Liver (tissue), 8 donors: ENCODE measurements at regions not wholly inside any gene's neighbourhood (a gene's known extent, or its start where the extent isn't known, plus 50 kb on each side); places are given as distances from the start of the nearest gene placed in this dataset.

Source experiments
- DNase-seq: peaks from one replicate; pipeline ENCODE4 v3.0.0-alpha.2; 2017; ENCODE audit warnings: low spot score
- H3K27ac ChIP-seq, 2 donors: one replicate each; pipeline ENCODE4 v1.7.0; 2013; ENCODE audit warnings: inconsistent platforms in 2 of 2, low read length in 2 of 2, control low read depth in 1 of 2, low read depth in 1 of 2, mild to moderate bottlenecking in 1 of 2
- H3K27me3 ChIP-seq, 4 donors: one replicate each; pipeline versions ENCODE4 v1.6.1 to v1.7.0; 2013; ENCODE audit warnings: low read length in 3 of 4, inconsistent platforms in 1 of 4, mild to moderate bottlenecking in 1 of 4, moderate library complexity in 1 of 4; ENCODE audit not compliant: control insufficient read depth in 4 of 4, insufficient read depth in 4 of 4
- H3K36me3 ChIP-seq, 4 donors: one replicate each; pipeline versions ENCODE4 v1.6.1 to v1.7.0; 2013; ENCODE audit warnings: low read length in 3 of 4, mild to moderate bottlenecking in 3 of 4, low read depth in 1 of 4, moderate library complexity in 1 of 4; ENCODE audit not compliant: control insufficient read depth in 4 of 4, insufficient read depth in 3 of 4
- H3K4me1 ChIP-seq, 4 donors: one replicate each; pipeline versions ENCODE4 v1.6.1 to v1.7.0; 2013; ENCODE audit warnings: low read length in 3 of 4, mild to moderate bottlenecking in 3 of 4, moderate library complexity in 1 of 4; ENCODE audit not compliant: control insufficient read depth in 4 of 4, insufficient read depth in 4 of 4
- H3K4me3 ChIP-seq, 3 donors: one replicate each; pipeline versions ENCODE4 v1.6.1 to v1.7.0; 2013; ENCODE audit warnings: low read length in 3 of 3, control low read depth in 1 of 3, low read depth in 1 of 3, mild to moderate bottlenecking in 1 of 3
- H3K9ac ChIP-seq, 2 donors: one replicate each; pipeline ENCODE4 v1.7.0; 2013; ENCODE audit warnings: low read length in 2 of 2, mild to moderate bottlenecking in 2 of 2, moderate library complexity in 2 of 2, control low read depth in 1 of 2, low read depth in 1 of 2
- H3K9me3 ChIP-seq, 4 donors: one replicate each; pipeline versions ENCODE4 v1.6.1 to v1.7.0; 2013; ENCODE audit warnings: low read length in 3 of 4; ENCODE audit not compliant: control insufficient read depth in 4 of 4
- EGR1 ChIP-seq, 2 donors: IDR thresholded peaks; 2 replicates each; pipeline ENCODE4 v1.6.1; 2016 to 2018; ENCODE audit warnings: antibody characterized with exemption in 2 of 2, low read depth in 2 of 2
- FOXA1 ChIP-seq: IDR thresholded peaks from 2 replicates; pipeline ENCODE4 v1.6.1; 2016; ENCODE audit warnings: antibody characterized with exemption
- FOXA2 ChIP-seq: IDR thresholded peaks from 2 replicates; pipeline ENCODE4 v1.6.1; 2016; ENCODE audit warnings: antibody characterized with exemption
- GABPA ChIP-seq, 2 donors: IDR thresholded peaks in 1 of 2; conservative IDR thresholded peaks in 1 of 2; 2 replicates each; pipeline ENCODE4 v1.6.1; 2016; ENCODE audit warnings: antibody characterized with exemption in 2 of 2, mild to moderate bottlenecking in 1 of 2, moderate library complexity in 1 of 2
- HNF4A ChIP-seq, 2 donors: conservative IDR thresholded peaks; 2 replicates each; pipeline ENCODE4 v1.6.1; 2016; ENCODE audit warnings: antibody characterized with exemption in 2 of 2, mild to moderate bottlenecking in 2 of 2
- HNF4G ChIP-seq: IDR thresholded peaks from 2 replicates; pipeline ENCODE4 v1.6.1; 2016; ENCODE audit warnings: antibody characterized with exemption
- JUND ChIP-seq, 2 donors: IDR thresholded peaks; 2 replicates each; pipeline ENCODE4 v1.6.1; 2016; ENCODE audit warnings: antibody characterized with exemption in 2 of 2
- NR2F2 ChIP-seq: IDR thresholded peaks from 2 replicates; pipeline ENCODE4 v1.6.1; 2016; ENCODE audit warnings: antibody characterized with exemption
- RAD21 ChIP-seq, 2 donors: IDR thresholded peaks; 2 replicates each; pipeline ENCODE4 v1.6.1; 2016; ENCODE audit warnings: antibody characterized with exemption in 2 of 2, mild to moderate bottlenecking in 2 of 2
- RXRA ChIP-seq, 2 donors: IDR thresholded peaks; 2 replicates each; pipeline ENCODE4 v1.6.1; 2017 to 2018; ENCODE audit warnings: antibody characterized with exemption in 2 of 2, mild to moderate bottlenecking in 1 of 2
- SP1 ChIP-seq: IDR thresholded peaks from 2 replicates; pipeline ENCODE4 v1.6.1; 2018; ENCODE audit warnings: antibody characterized with exemption, mild to moderate bottlenecking
- TAF1 ChIP-seq: conservative IDR thresholded peaks from 2 replicates; pipeline ENCODE4 v1.6.1; 2016; ENCODE audit warnings: antibody characterized with exemption, mild to moderate bottlenecking
- YY1 ChIP-seq: IDR thresholded peaks from 2 replicates; pipeline ENCODE4 v1.6.1; 2016; ENCODE audit warnings: antibody characterized with exemption, mild to moderate bottlenecking
- WGBS: extraction: QIAGEN DNeasy Blood & Tissue Kit; methylation state at CpG from one replicate; pipeline ENCODE4 v1.1.7; 2013; 5-methylcytosine and 5-hydroxymethylcytosine counted together
- TF ChIP-seq, protein P1 (sequence below): IDR thresholded peaks from 2 replicates; pipeline ENCODE4 v1.6.1; 2016; ENCODE audit warnings: antibody characterized with exemption, mild to moderate bottlenecking
- TF ChIP-seq, protein P2 (sequence below): fragments of 150-350 bp; IDR thresholded peaks from 2 replicates; pipeline ENCODE4 v1.5.1; 2017; ENCODE audit warnings: improper control_type of control experiment, low read depth, low read length; ENCODE audit not compliant: missing input control
- TF ChIP-seq, protein P3 (sequence below): IDR thresholded peaks from 2 replicates; pipeline ENCODE4 v1.6.1; 2016; ENCODE audit warnings: antibody characterized with exemption
- TF ChIP-seq, protein P4 (sequence below): IDR thresholded peaks from 2 replicates; pipeline ENCODE4 v1.6.1; 2016; ENCODE audit warnings: antibody characterized with exemption
- TF ChIP-seq, protein P5 (sequence below): IDR thresholded peaks from 2 replicates; pipeline ENCODE4 v1.6.1; 2016; ENCODE audit warnings: antibody characterized with exemption
- donor health status: healthy.
- donor health status: healthy.
- donor health status: healthy.
- donor health status: healthy.
- donor health status: healthy.

DNA sequence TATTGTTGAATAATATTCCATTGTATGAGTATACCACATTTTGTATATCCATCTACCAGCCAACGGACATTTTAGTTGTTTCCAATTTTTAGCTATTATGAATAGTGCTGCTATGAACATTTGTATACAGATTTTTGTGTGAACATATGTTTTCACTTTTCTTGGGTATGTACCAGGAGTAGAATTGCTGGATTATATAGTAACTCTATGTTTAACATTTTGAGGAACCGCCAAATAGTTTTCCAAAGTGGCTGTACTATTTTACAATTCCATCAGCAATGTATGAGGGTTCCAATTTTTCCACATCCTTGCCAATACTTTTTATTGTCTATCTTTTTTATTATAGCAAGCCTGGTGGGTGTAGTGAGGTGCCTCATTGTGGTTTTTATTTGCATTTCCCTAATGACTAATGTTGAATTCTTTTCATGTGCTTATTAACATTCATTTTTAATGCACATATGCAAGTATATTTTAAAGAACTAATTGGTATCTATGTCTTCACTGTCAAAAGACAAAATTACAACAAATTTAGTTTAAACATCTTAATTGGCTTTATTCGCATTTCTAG lies 77.5 kb upstream of the PIAS1 start:
- 96% methylated on average over 3 of the region's 3 CpGs for WGBS
- Histone ChIP-seq H3K27ac (no peak overlapping the region), H3K36me3 (no peaks in the 10 kb centered on the region), H3K4me3 (no peak overlapping the region), H3K27me3 (no peaks in the 10 kb centered on the region), H3K9me3 (no peaks in the 10 kb centered on the region), H3K4me1 (no peaks in the 10 kb centered on the region), H3K9ac (no peak overlapping the region)
- no peak for DNase-seq
- TF ChIP-seq GABPA (IDR thresholded peaks at IDR 0.05 in 1 of 2, conservative IDR thresholded peaks at IDR 0.05 in 1 of 2), result no peak
- TF ChIP-seq TAF1, result no peak
- TF ChIP-seq NR2F2, result no peak
- TF ChIP-seq, protein P1, sequence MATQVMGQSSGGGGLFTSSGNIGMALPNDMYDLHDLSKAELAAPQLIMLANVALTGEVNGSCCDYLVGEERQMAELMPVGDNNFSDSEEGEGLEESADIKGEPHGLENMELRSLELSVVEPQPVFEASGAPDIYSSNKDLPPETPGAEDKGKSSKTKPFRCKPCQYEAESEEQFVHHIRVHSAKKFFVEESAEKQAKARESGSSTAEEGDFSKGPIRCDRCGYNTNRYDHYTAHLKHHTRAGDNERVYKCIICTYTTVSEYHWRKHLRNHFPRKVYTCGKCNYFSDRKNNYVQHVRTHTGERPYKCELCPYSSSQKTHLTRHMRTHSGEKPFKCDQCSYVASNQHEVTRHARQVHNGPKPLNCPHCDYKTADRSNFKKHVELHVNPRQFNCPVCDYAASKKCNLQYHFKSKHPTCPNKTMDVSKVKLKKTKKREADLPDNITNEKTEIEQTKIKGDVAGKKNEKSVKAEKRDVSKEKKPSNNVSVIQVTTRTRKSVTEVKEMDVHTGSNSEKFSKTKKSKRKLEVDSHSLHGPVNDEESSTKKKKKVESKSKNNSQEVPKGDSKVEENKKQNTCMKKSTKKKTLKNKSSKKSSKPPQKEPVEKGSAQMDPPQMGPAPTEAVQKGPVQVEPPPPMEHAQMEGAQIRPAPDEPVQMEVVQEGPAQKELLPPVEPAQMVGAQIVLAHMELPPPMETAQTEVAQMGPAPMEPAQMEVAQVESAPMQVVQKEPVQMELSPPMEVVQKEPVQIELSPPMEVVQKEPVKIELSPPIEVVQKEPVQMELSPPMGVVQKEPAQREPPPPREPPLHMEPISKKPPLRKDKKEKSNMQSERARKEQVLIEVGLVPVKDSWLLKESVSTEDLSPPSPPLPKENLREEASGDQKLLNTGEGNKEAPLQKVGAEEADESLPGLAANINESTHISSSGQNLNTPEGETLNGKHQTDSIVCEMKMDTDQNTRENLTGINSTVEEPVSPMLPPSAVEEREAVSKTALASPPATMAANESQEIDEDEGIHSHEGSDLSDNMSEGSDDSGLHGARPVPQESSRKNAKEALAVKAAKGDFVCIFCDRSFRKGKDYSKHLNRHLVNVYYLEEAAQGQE, result no peak
- TF ChIP-seq JUND (IDR thresholded peaks at IDR 0.05), result no peak
- TF ChIP-seq, protein P2, sequence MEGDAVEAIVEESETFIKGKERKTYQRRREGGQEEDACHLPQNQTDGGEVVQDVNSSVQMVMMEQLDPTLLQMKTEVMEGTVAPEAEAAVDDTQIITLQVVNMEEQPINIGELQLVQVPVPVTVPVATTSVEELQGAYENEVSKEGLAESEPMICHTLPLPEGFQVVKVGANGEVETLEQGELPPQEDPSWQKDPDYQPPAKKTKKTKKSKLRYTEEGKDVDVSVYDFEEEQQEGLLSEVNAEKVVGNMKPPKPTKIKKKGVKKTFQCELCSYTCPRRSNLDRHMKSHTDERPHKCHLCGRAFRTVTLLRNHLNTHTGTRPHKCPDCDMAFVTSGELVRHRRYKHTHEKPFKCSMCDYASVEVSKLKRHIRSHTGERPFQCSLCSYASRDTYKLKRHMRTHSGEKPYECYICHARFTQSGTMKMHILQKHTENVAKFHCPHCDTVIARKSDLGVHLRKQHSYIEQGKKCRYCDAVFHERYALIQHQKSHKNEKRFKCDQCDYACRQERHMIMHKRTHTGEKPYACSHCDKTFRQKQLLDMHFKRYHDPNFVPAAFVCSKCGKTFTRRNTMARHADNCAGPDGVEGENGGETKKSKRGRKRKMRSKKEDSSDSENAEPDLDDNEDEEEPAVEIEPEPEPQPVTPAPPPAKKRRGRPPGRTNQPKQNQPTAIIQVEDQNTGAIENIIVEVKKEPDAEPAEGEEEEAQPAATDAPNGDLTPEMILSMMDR, result no peak
- TF ChIP-seq, protein P3, sequence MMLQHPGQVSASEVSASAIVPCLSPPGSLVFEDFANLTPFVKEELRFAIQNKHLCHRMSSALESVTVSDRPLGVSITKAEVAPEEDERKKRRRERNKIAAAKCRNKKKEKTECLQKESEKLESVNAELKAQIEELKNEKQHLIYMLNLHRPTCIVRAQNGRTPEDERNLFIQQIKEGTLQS, result no peak
- TF ChIP-seq, protein P4, sequence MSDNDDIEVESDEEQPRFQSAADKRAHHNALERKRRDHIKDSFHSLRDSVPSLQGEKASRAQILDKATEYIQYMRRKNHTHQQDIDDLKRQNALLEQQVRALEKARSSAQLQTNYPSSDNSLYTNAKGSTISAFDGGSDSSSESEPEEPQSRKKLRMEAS, result no peak
- TF ChIP-seq YY1, result no peak
- TF ChIP-seq RAD21 (IDR thresholded peaks at IDR 0.05), result no peak
- no peak for TF ChIP-seq EGR1 (IDR thresholded peaks at IDR 0.05; ENCODE audit: low read depth in 2 of 2)
- no peak for TF ChIP-seq HNF4G
- no peak for TF ChIP-seq HNF4A (conservative IDR thresholded peaks at IDR 0.05)
- no peak for TF ChIP-seq FOXA1
- TF ChIP-seq FOXA2, result no peak
- no peak for TF ChIP-seq RXRA (IDR thresholded peaks at IDR 0.05)
- TF ChIP-seq, protein P5, sequence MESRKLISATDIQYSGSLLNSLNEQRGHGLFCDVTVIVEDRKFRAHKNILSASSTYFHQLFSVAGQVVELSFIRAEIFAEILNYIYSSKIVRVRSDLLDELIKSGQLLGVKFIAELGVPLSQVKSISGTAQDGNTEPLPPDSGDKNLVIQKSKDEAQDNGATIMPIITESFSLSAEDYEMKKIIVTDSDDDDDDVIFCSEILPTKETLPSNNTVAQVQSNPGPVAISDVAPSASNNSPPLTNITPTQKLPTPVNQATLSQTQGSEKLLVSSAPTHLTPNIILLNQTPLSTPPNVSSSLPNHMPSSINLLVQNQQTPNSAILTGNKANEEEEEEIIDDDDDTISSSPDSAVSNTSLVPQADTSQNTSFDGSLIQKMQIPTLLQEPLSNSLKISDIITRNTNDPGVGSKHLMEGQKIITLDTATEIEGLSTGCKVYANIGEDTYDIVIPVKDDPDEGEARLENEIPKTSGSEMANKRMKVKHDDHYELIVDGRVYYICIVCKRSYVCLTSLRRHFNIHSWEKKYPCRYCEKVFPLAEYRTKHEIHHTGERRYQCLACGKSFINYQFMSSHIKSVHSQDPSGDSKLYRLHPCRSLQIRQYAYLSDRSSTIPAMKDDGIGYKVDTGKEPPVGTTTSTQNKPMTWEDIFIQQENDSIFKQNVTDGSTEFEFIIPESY, result no peak
- TF ChIP-seq SP1, result no peak
